GM18858 (cell line): ENCODE measurements at regions not wholly inside any gene's neighbourhood (a gene's known extent, or its start where the extent isn't known, plus 50 kb on each side); places are given as distances from the start of the nearest gene placed in this dataset.
"Not testable (repeated sequence)": the region's sequence is repeated elsewhere in the genome, so short reads cannot be mapped to it uniquely, and the experiment has no call there.

ENCODE experiments used
- ATAC-seq: cut with Tn5 transposase; IDR thresholded peaks from one replicate; pipeline ENCODE4 v1.9.1; 2021; ENCODE audit not compliant: unreplicated experiment

- ATAC-seq = no peak
These were observed 1577.6 kb downstream of the EFNA5 start for GRCh38 chr5:106093134-106093533.

- ATAC-seq = no peak
These were observed 1578.3 kb downstream of the EFNA5 start for GRCh38 chr5:106092455-106092854.

- ATAC-seq = no peak
These were observed 1581.7 kb downstream of the EFNA5 start for GRCh38 chr5:106089073-106089472.

DNA sequence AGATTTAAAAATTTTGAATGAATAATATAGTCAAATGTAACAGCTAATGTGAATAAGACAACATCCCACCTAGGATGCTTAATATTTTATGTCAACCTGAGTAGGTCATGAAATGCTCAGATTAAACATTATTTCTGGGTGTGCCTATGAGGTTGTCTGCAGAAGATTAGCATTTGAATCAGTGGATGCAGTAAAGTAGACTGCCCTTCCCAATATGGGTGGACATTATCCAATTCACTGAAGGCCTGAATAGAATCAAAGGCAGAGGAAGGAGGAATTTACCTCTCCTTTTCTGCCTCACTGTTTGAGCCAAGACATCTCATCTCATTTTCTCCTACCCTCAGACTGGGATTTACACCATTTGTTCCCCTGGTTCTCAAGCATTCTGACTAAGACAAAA is 1582.3 kb downstream of the EFNA5 start:
- no peak for ATAC-seq

- ATAC-seq = no peak
These were observed 1584.4 kb downstream of the EFNA5 start for GRCh38 chr5:106086352-106086751.

GRCh38 chr5:106085556-106085955 is 1585.2 kb downstream of the EFNA5 start:
- ATAC-seq = no peak

DNA sequence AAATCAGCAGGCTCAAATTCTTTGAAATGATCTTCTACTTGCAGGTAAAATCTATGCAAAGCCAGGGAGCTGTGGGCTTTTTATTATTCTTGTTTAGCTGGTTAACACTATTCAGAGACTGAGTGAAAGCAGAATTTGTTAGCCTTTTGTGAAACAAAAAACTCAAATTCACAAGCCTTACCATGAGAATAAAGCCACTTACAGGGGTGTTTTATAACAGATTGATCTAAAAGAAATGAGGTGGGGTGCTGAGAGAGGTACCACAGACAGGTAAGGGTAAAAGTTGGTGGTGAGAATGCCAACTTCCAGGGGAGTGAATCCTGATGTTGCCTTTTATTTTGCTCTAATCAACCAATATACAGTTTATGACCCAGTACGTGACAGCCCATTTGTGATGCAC is 1585.6 kb downstream of the EFNA5 start:
- no peak for ATAC-seq

- ATAC-seq = no peak
These were observed 1590.2 kb downstream of the EFNA5 start for GRCh38 chr5:106080535-106080934.

DNA sequence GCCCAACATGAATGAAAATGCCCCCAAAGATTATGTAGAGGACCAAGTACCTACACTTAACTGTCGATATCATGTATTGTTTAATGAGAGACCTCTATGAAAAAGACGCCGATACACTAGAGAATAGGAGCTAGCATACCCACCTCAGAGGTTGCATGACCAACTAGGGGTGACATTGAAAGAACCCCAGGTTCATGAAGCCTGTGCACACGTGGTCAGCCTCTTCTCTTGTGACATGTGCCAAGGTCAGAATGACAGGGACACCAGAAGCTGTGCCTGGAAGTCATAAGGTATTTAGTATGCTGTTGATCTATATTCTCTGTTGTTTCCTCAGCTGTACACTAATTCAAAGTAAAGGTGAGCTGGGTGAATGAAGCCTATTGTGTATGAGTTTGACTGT is 1594.1 kb downstream of the EFNA5 start:
- ATAC-seq = no peak

GRCh38 chr5:106072208-106072607 is 1598.5 kb downstream of the EFNA5 start:
- ATAC-seq = no peak

DNA sequence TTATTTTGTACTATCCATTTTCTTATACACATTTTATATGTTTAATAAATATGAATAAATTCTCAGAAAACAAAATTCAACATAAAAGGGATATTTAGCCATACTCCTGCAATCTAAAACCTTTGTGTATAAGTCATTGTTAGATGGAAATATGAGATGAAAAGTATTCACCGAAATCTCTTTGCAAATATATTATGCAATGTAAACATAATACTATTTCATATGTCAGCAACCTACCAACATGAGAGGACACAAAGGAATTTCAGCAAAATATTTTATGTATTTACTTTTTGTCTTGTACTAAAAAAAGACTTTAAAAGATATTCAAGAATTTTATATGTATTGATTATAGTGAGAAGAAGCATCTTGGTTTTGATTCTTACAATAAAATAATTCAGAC is 1623.4 kb downstream of the EFNA5 start:
- ATAC-seq = no peak

GRCh38 chr5:106032069-106032468 is 1638.7 kb downstream of the EFNA5 start:
- ATAC-seq = not testable (repeated sequence)

- ATAC-seq = no peak
These were observed 1642.4 kb downstream of the EFNA5 start for GRCh38 chr5:106028314-106028713.

- no peak for ATAC-seq
These were observed 1649.8 kb downstream of the EFNA5 start for GRCh38 chr5:106020894-106021293.

DNA sequence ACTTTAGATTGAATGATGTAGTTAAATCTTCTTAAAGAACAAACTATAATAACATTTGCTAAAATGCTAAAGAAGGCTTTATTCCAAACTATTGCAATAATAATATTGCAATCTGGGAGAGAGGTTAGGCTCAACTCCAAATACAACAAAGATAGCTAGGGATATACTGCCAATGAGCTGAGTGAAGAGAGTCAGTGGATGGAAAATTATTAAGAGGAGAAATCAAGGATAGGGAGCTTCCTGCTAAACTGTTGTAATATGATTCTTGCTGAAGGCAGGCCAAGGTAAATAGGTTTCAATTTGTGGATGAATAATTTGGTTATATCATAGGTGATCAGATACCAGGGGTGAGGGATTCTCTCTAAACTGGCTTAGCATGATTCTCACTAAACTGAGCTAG is 1651.5 kb downstream of the EFNA5 start:
- no peak for ATAC-seq

DNA sequence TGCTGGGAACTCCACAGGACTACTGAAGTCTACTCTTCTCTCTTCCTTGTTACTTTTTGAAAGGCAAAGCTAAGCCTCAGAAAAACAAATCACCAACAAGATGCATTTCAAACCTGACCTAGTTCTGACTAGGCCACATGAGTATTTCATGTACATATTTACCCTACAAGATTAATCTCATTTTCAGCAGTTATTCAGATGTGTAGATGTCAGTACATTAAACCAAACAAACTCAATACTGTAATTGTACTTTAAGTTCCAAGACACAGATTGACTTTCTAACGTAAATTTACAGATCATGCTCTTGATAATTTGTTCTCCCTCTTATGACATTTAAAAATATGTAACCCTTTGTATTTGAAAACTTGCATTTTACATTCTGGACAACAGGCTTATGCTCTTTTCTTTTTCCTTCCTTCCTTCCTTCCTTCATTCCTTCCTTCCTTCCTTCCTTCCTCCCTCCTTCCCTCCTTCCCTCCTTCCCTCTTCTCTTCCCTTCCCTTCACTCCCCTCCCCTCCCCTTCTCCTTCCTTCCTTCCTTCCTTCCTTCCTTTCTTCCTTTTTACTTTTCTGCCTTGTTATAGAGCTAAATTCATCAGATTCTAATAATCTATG is 1653.4 kb downstream of the EFNA5 start:
- no peak for ATAC-seq

DNA sequence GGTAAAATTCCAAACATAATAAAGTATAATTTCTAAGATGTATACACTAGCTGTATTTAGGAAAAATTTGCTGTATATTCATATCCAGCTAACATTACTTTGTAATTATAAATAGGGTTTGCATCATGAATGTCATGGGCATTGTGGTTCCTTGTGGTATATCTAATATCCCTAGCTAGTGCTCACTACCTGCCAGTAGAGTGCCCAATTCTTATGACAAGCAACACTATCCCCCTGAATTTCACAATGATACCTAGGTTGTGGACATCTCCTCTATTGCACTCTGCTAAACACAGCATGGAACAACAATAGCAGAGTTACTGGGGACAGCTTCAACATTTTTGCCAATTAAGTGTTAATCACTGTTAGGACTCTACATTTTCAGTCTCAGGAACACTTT is 1656.5 kb downstream of the EFNA5 start:
- ATAC-seq = no peak

DNA sequence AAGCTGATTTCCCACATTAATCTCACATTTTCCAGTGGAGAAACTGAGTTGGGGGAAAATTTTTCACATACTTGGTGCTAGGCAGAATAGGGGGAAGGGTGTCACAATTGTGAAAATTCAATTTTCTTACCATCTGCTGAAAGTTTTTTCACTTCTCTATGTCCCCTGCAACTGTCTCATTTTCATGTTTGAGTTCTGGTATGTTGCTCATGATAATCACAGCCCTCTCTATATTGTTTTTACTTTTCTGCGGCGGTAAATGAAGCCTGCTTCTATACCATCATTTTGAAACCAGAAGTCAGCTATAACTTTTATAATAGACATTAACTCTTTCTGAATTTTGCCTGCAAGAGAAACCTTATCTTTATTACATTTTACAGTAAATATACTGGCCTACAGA is 1664.5 kb downstream of the EFNA5 start:
- no peak for ATAC-seq

DNA sequence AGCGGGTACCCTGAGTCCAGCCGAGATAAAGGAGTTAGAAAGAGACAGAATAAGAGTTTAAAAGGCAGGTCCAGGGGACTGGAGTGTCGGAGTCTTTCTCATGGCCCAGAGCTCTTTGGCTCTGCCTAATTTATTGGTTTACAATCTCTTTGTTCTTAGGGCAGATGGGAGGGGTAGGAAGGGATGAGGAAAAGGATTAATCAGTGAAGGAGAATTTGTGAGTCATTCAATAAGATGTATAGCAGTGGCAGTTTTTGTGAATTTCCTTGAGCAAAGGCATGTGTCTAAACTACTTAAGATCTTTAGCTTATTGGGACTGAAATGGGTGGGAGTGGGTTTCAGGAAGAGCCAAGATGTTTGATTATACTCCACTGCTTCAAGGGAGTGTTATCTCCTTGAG is 1671.7 kb downstream of the EFNA5 start:
- not testable (repeated sequence) for ATAC-seq

- ATAC-seq = no peak
These were observed 1677.7 kb downstream of the EFNA5 start for GRCh38 chr5:105993027-105993426.

DNA sequence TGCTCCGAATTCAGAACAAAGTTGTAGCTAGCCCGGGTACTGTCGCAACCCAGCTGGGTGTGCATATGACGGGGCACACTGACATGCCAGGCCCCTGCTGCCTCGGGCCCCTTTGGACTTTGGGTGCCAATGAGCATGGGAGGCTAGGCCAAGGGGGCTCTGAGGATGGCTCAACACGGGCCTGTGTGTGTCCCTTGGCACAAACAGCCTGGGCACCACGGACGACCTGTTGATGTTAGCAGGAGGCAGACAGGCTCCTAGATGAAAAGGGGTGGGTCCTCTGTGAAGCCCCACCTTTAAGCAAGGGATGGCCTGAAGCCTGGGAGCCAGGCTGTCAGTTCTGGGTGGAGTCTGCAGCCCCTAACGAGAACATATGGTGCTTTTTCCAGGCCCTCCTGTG is 1688.2 kb downstream of the EFNA5 start:
- ATAC-seq = no peak

GRCh38 chr5:105978011-105978410 is 1692.7 kb downstream of the EFNA5 start:
- no peak for ATAC-seq

DNA sequence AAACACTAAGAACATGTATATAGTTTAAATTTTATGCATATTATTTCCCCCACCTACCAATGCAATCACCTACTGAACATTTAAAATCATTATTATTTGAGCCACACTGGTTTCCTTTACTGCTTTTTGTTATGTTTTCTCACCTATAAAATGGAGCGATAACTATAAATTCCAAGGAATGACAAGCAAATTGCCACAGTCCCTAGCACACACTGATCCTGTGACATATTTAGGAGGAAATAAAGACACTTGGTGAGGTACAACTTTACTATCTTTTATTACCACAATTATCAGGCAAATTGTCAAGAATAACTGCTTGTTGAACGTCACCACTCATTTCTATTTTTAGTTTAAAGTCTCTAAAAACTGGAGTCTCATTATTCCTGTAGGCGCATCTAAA is 1693.6 kb downstream of the EFNA5 start:
- no peak for ATAC-seq

GRCh38 chr5:105970919-105971318 is 1699.8 kb downstream of the EFNA5 start:
- ATAC-seq = no peak
